Erythroblast (primary cell): ENCODE measurements at regions not wholly inside any gene's neighbourhood (a gene's known extent, or its start where the extent isn't known, plus 50 kb on each side); places are given as distances from the start of the nearest gene placed in this dataset.

Source experiments
- GATA1 ChIP-seq: IDR thresholded peaks from 2 replicates; pipeline ENCODE4 v1.6.1; 2011; ENCODE audit warnings: low read depth, mild to moderate bottlenecking, control low read depth, low read length, moderate library complexity
- POLR2A ChIP-seq: IDR thresholded peaks from 2 replicates; pipeline ENCODE4 v1.6.1; 2011; ENCODE audit warnings: mild to moderate bottlenecking, low read length

DNA sequence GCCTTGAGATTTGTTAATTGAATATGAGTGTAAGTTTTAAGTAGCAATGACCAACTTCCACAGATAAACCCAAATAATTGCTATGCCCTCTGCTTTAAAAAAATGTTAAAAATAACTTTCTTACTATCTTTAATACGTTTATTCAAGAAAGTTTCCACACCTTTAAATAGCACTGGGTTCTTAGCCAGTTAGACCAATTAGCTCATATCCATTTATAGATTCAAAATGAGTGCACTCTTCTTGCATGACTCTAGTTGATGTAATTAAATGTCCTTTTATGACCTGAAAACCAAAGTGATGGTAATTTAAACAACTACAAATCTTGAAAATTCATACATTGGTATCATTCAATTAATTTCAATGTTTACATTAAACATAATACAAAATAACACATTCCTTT, 50.8 kb upstream of the CACNA2D1 start:
- TF ChIP-seq POLR2A (no peak), GATA1 (no peak)
